ENCODE measurements at regions not wholly inside any gene's neighbourhood (a gene's known extent, or its start where the extent isn't known, plus 50 kb on each side); places are given as distances from the start of the nearest gene placed in this dataset.

- Mint-ChIP-seq H3K4me3 (no peak overlapping the region), H3K36me3 (ENCODE audit: insufficient read depth) (no peaks in the 10 kb centered on the region), H3K4me1 (ENCODE audit: low read depth) (no peaks in the 10 kb centered on the region), H3K27me3 (ENCODE audit: low read depth) (peaks cover 9% of the 10 kb centered on the region), H3K9me3 (no peaks in the 10 kb centered on the region)
- DNase-seq = no peak
- ATAC-seq = no peak
Measured at GRCh38 chr20:48169650-48170225, 384.5 kb upstream of the SULF2 start.

GRCh38 chr20:48166082-48166835 is 381.0 kb upstream of the SULF2 start:
- Mint-ChIP-seq H3K4me1 (ENCODE audit: low read depth) (no peaks in the 10 kb centered on the region), H3K9me3 (no peaks in the 10 kb centered on the region), H3K27me3 (ENCODE audit: low read depth) (peaks cover 7% of the 10 kb centered on the region), H3K4me3 (no peak overlapping the region), H3K36me3 (ENCODE audit: insufficient read depth) (no peaks in the 10 kb centered on the region)
- ATAC-seq (no peak), DNase-seq (no peak)

- no peaks in the 10 kb centered on the region for H3K4me1 Mint-ChIP-seq (ENCODE audit: low read depth)
- H3K36me3 Mint-ChIP-seq (ENCODE audit: insufficient read depth) = no peaks in the 10 kb centered on the region
- no peaks in the 10 kb centered on the region for H3K9me3 Mint-ChIP-seq
- H3K4me3 Mint-ChIP-seq = no peak overlapping the region
- no peak for DNase-seq
- no peak for ATAC-seq
- H3K27me3 Mint-ChIP-seq (ENCODE audit: low read depth) = peaks cover 7% of the 10 kb centered on the region
Measured at GRCh38 chr20:48165401-48165685, 380.1 kb upstream of the SULF2 start.

- no peak for DNase-seq
- ATAC-seq = no peak
- H3K36me3 Mint-ChIP-seq (ENCODE audit: insufficient read depth) = no peaks in the 10 kb centered on the region
- no peaks in the 10 kb centered on the region for H3K9me3 Mint-ChIP-seq
- H3K27me3 Mint-ChIP-seq (ENCODE audit: low read depth) = peaks cover 7% of the 10 kb centered on the region
- no peaks in the 10 kb centered on the region for H3K4me1 Mint-ChIP-seq (ENCODE audit: low read depth)
- no peak overlapping the region for H3K4me3 Mint-ChIP-seq
Measured at GRCh38 chr20:48164566-48165400, 379.5 kb upstream of the SULF2 start.

GRCh38 chr20:48164034-48164433 is 378.8 kb upstream of the SULF2 start:
- no peaks in the 10 kb centered on the region for H3K36me3 Mint-ChIP-seq (ENCODE audit: insufficient read depth)
- no peaks in the 10 kb centered on the region for H3K9me3 Mint-ChIP-seq
- DNase-seq (no peak), ATAC-seq (no peak)
- no peak overlapping the region for H3K4me3 Mint-ChIP-seq
- H3K4me1 Mint-ChIP-seq (ENCODE audit: low read depth) = no peaks in the 10 kb centered on the region
- H3K27me3 Mint-ChIP-seq (ENCODE audit: low read depth) = peaks cover 12% of the 10 kb centered on the region

GRCh38 chr20:48163505-48163904 is 378.2 kb upstream of the SULF2 start:
- H3K36me3 Mint-ChIP-seq (ENCODE audit: insufficient read depth) = no peaks in the 10 kb centered on the region
- ATAC-seq (no peak), DNase-seq (no peak)
- H3K27me3 Mint-ChIP-seq (ENCODE audit: low read depth) = peaks cover 12% of the 10 kb centered on the region
- H3K9me3 Mint-ChIP-seq = no peaks in the 10 kb centered on the region
- H3K4me1 Mint-ChIP-seq (ENCODE audit: low read depth) = no peaks in the 10 kb centered on the region
- no peak overlapping the region for H3K4me3 Mint-ChIP-seq

GRCh38 chr20:48162621-48163020 is 377.3 kb upstream of the SULF2 start:
- H3K36me3 Mint-ChIP-seq (ENCODE audit: insufficient read depth) = no peaks in the 10 kb centered on the region

GRCh38 chr20:48159145-48160008 is 374.1 kb upstream of the SULF2 start:
- H3K4me3 Mint-ChIP-seq = no peak overlapping the region
- DNase-seq (no peak), ATAC-seq (no peak)
- no peaks in the 10 kb centered on the region for H3K36me3 Mint-ChIP-seq (ENCODE audit: insufficient read depth)
- no peaks in the 10 kb centered on the region for H3K4me1 Mint-ChIP-seq (ENCODE audit: low read depth)
- H3K27me3 Mint-ChIP-seq (ENCODE audit: low read depth) = peaks cover 16% of the 10 kb centered on the region
- H3K9me3 Mint-ChIP-seq = peaks cover 3% of the 10 kb centered on the region

More at GRCh38 chr20:48162621-48163020, 377.3 kb upstream of the SULF2 start:
- DNase-seq (no peak), ATAC-seq (no peak)
- Mint-ChIP-seq H3K9me3 (no peaks in the 10 kb centered on the region), H3K27me3 (ENCODE audit: low read depth) (peaks cover 14% of the 10 kb centered on the region), H3K4me1 (ENCODE audit: low read depth) (no peaks in the 10 kb centered on the region), H3K4me3 (no peak overlapping the region)

GRCh38 chr20:48158014-48158413 is 372.7 kb upstream of the SULF2 start:
- no peak for ATAC-seq
- DNase-seq = no peak
- no peaks in the 10 kb centered on the region for H3K36me3 Mint-ChIP-seq (ENCODE audit: insufficient read depth)
- peaks cover 3% of the 10 kb centered on the region for H3K9me3 Mint-ChIP-seq
- H3K4me1 Mint-ChIP-seq (ENCODE audit: low read depth) = no peaks in the 10 kb centered on the region
- no peak overlapping the region for H3K4me3 Mint-ChIP-seq
- peaks cover 20% of the 10 kb centered on the region for H3K27me3 Mint-ChIP-seq (ENCODE audit: low read depth)

GRCh38 chr20:48156951-48157700 is 371.8 kb upstream of the SULF2 start:
- H3K27me3 Mint-ChIP-seq (ENCODE audit: low read depth) = peaks cover 18% of the 10 kb centered on the region
- no peaks in the 10 kb centered on the region for H3K4me1 Mint-ChIP-seq (ENCODE audit: low read depth)
- DNase-seq = no peak
- no peaks in the 10 kb centered on the region for H3K36me3 Mint-ChIP-seq (ENCODE audit: insufficient read depth)
- H3K9me3 Mint-ChIP-seq = peaks cover 3% of the 10 kb centered on the region
- H3K4me3 Mint-ChIP-seq = no peak overlapping the region
- ATAC-seq = no peak

GRCh38 chr20:48156521-48156920 is 371.2 kb upstream of the SULF2 start:
- Mint-ChIP-seq H3K4me1 (ENCODE audit: low read depth) (no peaks in the 10 kb centered on the region), H3K27me3 (ENCODE audit: low read depth) (peaks cover 18% of the 10 kb centered on the region), H3K36me3 (ENCODE audit: insufficient read depth) (no peaks in the 10 kb centered on the region), H3K9me3 (peaks cover 3% of the 10 kb centered on the region), H3K4me3 (no peak overlapping the region)
- no peak for ATAC-seq
- DNase-seq = no peak

- Mint-ChIP-seq H3K9me3 (peaks cover 3% of the 10 kb centered on the region), H3K27me3 (ENCODE audit: low read depth) (peaks cover 18% of the 10 kb centered on the region), H3K36me3 (ENCODE audit: insufficient read depth) (no peaks in the 10 kb centered on the region), H3K4me3 (no peak overlapping the region), H3K4me1 (ENCODE audit: low read depth) (no peaks in the 10 kb centered on the region)
- DNase-seq = no peak
- no peak for ATAC-seq
Measured at GRCh38 chr20:48155268-48155667, 370.0 kb upstream of the SULF2 start.

- no peaks in the 10 kb centered on the region for H3K36me3 Mint-ChIP-seq (ENCODE audit: insufficient read depth)
- DNase-seq = no peak
- no peaks in the 10 kb centered on the region for H3K4me1 Mint-ChIP-seq (ENCODE audit: low read depth)
- no peak for ATAC-seq
- H3K9me3 Mint-ChIP-seq = peaks cover 3% of the 10 kb centered on the region
- no peak overlapping the region for H3K4me3 Mint-ChIP-seq
- peaks cover 13% of the 10 kb centered on the region for H3K27me3 Mint-ChIP-seq (ENCODE audit: low read depth)
Measured at GRCh38 chr20:48154040-48154765, 368.9 kb upstream of the SULF2 start.
